ENCODE measurements at regions not wholly inside any gene's neighbourhood (a gene's known extent, or its start where the extent isn't known, plus 50 kb on each side); places are given as distances from the start of the nearest gene placed in this dataset.

GRCh38 chr11:90380206-90380605, 157.4 kb upstream of the CHORDC1 start:
- no peak for TF ChIP-seq CTCF (IDR thresholded peaks at IDR 0.05; ENCODE audit: insufficient read depth, low read length)
- DNase-seq (ENCODE audit: low read depth): no peak

GRCh38 chr11:90373971-90374370, 151.1 kb upstream of the CHORDC1 start:
- no peak for DNase-seq (ENCODE audit: low read depth)
- no peak for TF ChIP-seq CTCF (IDR thresholded peaks at IDR 0.05; ENCODE audit: insufficient read depth, low read length)
- H3K4me3 ChIP-seq (ENCODE audit: low read depth, low read length): no peak overlapping the region

More at GRCh38 chr11:90380206-90380605, 157.4 kb upstream of the CHORDC1 start:
- no peak overlapping the region for H3K4me3 ChIP-seq (ENCODE audit: low read depth, low read length)

GRCh38 chr11:90364527-90364926, 141.7 kb upstream of the CHORDC1 start:
- TF ChIP-seq CTCF (IDR thresholded peaks at IDR 0.05; ENCODE audit: insufficient read depth, low read length): no peak
- DNase-seq (ENCODE audit: low read depth): no peak
- no peak overlapping the region for H3K4me3 ChIP-seq (ENCODE audit: low read depth, low read length)

GRCh38 chr11:90363739-90364138, 140.9 kb upstream of the CHORDC1 start:
- no peak for DNase-seq (ENCODE audit: low read depth)
- no peak overlapping the region for H3K4me3 ChIP-seq (ENCODE audit: low read depth, low read length)
- no peak for TF ChIP-seq CTCF (IDR thresholded peaks at IDR 0.05; ENCODE audit: insufficient read depth, low read length)

- DNase-seq (ENCODE audit: low read depth): no peak
- no peak overlapping the region for H3K4me3 ChIP-seq (ENCODE audit: low read depth, low read length)
- no peak for TF ChIP-seq CTCF (IDR thresholded peaks at IDR 0.05; ENCODE audit: insufficient read depth, low read length)
Measured at GRCh38 chr11:90355200-90355599, 132.4 kb upstream of the CHORDC1 start.

- no peak for DNase-seq (ENCODE audit: low read depth)
- H3K4me3 ChIP-seq (ENCODE audit: low read depth, low read length): no peak overlapping the region
- TF ChIP-seq CTCF (IDR thresholded peaks at IDR 0.05; ENCODE audit: insufficient read depth, low read length): no peak
Measured at GRCh38 chr11:90349731-90350130, 126.9 kb upstream of the CHORDC1 start.

- H3K4me3 ChIP-seq (ENCODE audit: low read depth, low read length): no peak overlapping the region
- no peak for TF ChIP-seq CTCF (IDR thresholded peaks at IDR 0.05; ENCODE audit: insufficient read depth, low read length)
- DNase-seq (ENCODE audit: low read depth): no peak
Measured at GRCh38 chr11:90344546-90344945, 121.7 kb upstream of the CHORDC1 start.
